IPS-15b (cell line): ENCODE measurements at regions not wholly inside any gene's neighbourhood (a gene's known extent, or its start where the extent isn't known, plus 50 kb on each side); places are given as distances from the start of the nearest gene placed in this dataset.
"Not testable (repeated sequence)": the region's sequence is repeated elsewhere in the genome, so short reads cannot be mapped to it uniquely, and the experiment has no call there.

Experiments used
- H3K27me3 ChIP-seq: one replicate; pipeline ENCODE4 v1.6.1; 2013; ENCODE audit warnings: low read length; ENCODE audit not compliant: control insufficient read depth, insufficient read depth
- H3K36me3 ChIP-seq: one replicate; pipeline ENCODE4 v1.6.1; 2013; ENCODE audit warnings: low read length; ENCODE audit not compliant: control insufficient read depth, insufficient read depth
- H3K4me1 ChIP-seq: one replicate; pipeline ENCODE4 v1.6.1; 2013; ENCODE audit warnings: mild to moderate bottlenecking, low read length; ENCODE audit not compliant: control insufficient read depth, insufficient read depth
- H3K4me3 ChIP-seq: one replicate; pipeline ENCODE4 v1.5.1; 2013; ENCODE audit warnings: low read depth, low read length
- H3K9ac ChIP-seq: one replicate; pipeline ENCODE4 v1.6.1; 2013; ENCODE audit warnings: low read depth, mild to moderate bottlenecking, low read length
- H3K9me3 ChIP-seq: one replicate; pipeline ENCODE4 v1.6.1; 2013; ENCODE audit warnings: mild to moderate bottlenecking, low read length; ENCODE audit not compliant: control insufficient read depth, insufficient read depth

- Histone ChIP-seq H3K4me1 (no peaks in the 10 kb centered on the region), H3K9me3 (no peaks in the 10 kb centered on the region), H3K9ac (no peak overlapping the region), H3K36me3 (no peaks in the 10 kb centered on the region), H3K4me3 (no peak overlapping the region), H3K27me3 (no peaks in the 10 kb centered on the region)
These were observed 132.3 kb downstream of the HNRNPD start for GRCh38 chr4:82241534-82241933.

- Histone ChIP-seq H3K9me3 (no peaks in the 10 kb centered on the region), H3K9ac (no peak overlapping the region), H3K4me3 (no peak overlapping the region), H3K36me3 (no peaks in the 10 kb centered on the region), H3K27me3 (no peaks in the 10 kb centered on the region), H3K4me1 (no peaks in the 10 kb centered on the region)
These were observed 133.4 kb downstream of the HNRNPD start for GRCh38 chr4:82240410-82240809.

GRCh38 chr4:82237142-82237541, 136.6 kb downstream of the HNRNPD start:
- not testable (repeated sequence) for H3K4me3 ChIP-seq, H3K27me3 ChIP-seq

GRCh38 chr4:82235346-82235745, 138.4 kb downstream of the HNRNPD start:
- Histone ChIP-seq H3K27me3 (no peaks in the 10 kb centered on the region), H3K9me3 (no peaks in the 10 kb centered on the region), H3K36me3 (no peaks in the 10 kb centered on the region), H3K4me1 (no peaks in the 10 kb centered on the region), H3K9ac (no peak overlapping the region), H3K4me3 (no peak overlapping the region)

More at GRCh38 chr4:82237142-82237541, 136.6 kb downstream of the HNRNPD start:
- not testable (repeated sequence) for H3K9ac ChIP-seq, H3K36me3 ChIP-seq, H3K4me1 ChIP-seq, H3K9me3 ChIP-seq

GRCh38 chr4:82232891-82233290, 140.9 kb downstream of the HNRNPD start:
- Histone ChIP-seq H3K36me3 (no peaks in the 10 kb centered on the region), H3K9me3 (no peaks in the 10 kb centered on the region), H3K4me3 (no peak overlapping the region), H3K9ac (no peak overlapping the region), H3K4me1 (no peaks in the 10 kb centered on the region), H3K27me3 (no peaks in the 10 kb centered on the region)

- H3K4me1 ChIP-seq: no peaks in the 10 kb centered on the region
- H3K27me3 ChIP-seq: no peaks in the 10 kb centered on the region
- no peaks in the 10 kb centered on the region for H3K9me3 ChIP-seq
- no peak overlapping the region for H3K4me3 ChIP-seq
- no peaks in the 10 kb centered on the region for H3K36me3 ChIP-seq
- H3K9ac ChIP-seq: no peak overlapping the region
These were observed 142.0 kb downstream of the HNRNPD start for GRCh38 chr4:82231806-82232205.

- Histone ChIP-seq H3K27me3 (no peaks in the 10 kb centered on the region), H3K9me3 (no peaks in the 10 kb centered on the region), H3K36me3 (no peaks in the 10 kb centered on the region), H3K4me1 (no peaks in the 10 kb centered on the region), H3K9ac (no peak overlapping the region), H3K4me3 (no peak overlapping the region)
These were observed 143.5 kb downstream of the HNRNPD start for GRCh38 chr4:82230306-82230705.

GRCh38 chr4:82225030-82225429, 148.8 kb downstream of the HNRNPD start:
- Histone ChIP-seq H3K9me3 (no peaks in the 10 kb centered on the region), H3K9ac (no peak overlapping the region), H3K4me1 (no peaks in the 10 kb centered on the region), H3K36me3 (no peaks in the 10 kb centered on the region), H3K27me3 (no peaks in the 10 kb centered on the region), H3K4me3 (no peak overlapping the region)

GRCh38 chr4:82223715-82224114, 150.1 kb downstream of the HNRNPD start:
- Histone ChIP-seq H3K4me3 (no peak overlapping the region), H3K4me1 (no peaks in the 10 kb centered on the region), H3K9ac (no peak overlapping the region), H3K9me3 (no peaks in the 10 kb centered on the region), H3K27me3 (no peaks in the 10 kb centered on the region), H3K36me3 (no peaks in the 10 kb centered on the region)

- Histone ChIP-seq H3K9ac (no peak overlapping the region), H3K27me3 (no peaks in the 10 kb centered on the region), H3K9me3 (no peaks in the 10 kb centered on the region), H3K4me3 (no peak overlapping the region), H3K4me1 (no peaks in the 10 kb centered on the region), H3K36me3 (no peaks in the 10 kb centered on the region)
These were observed 154.4 kb downstream of the HNRNPD start for GRCh38 chr4:82219346-82219745.

GRCh38 chr4:82217986-82218715, 155.6 kb downstream of the HNRNPD start:
- Histone ChIP-seq H3K9me3 (no peaks in the 10 kb centered on the region), H3K27me3 (no peaks in the 10 kb centered on the region)

GRCh38 chr4:82216219-82216618, 157.6 kb downstream of the HNRNPD start:
- Histone ChIP-seq H3K9me3 (no peaks in the 10 kb centered on the region), H3K4me3 (no peak overlapping the region), H3K4me1 (no peaks in the 10 kb centered on the region), H3K9ac (no peak overlapping the region), H3K27me3 (no peaks in the 10 kb centered on the region), H3K36me3 (no peaks in the 10 kb centered on the region)

More at GRCh38 chr4:82217986-82218715, 155.6 kb downstream of the HNRNPD start:
- Histone ChIP-seq H3K4me1 (no peaks in the 10 kb centered on the region), H3K4me3 (no peak overlapping the region), H3K36me3 (no peaks in the 10 kb centered on the region), H3K9ac (no peak overlapping the region)
